AG09309 (cell line): ENCODE measurements at regions not wholly inside any gene's neighbourhood (a gene's known extent, or its start where the extent isn't known, plus 50 kb on each side); places are given as distances from the start of the nearest gene placed in this dataset.

Experiments
- DNase-seq: peaks from one replicate; pipeline ENCODE4 v3.0.0-alpha.2; 2010; ENCODE audit warnings: low read depth
- H3K4me3 ChIP-seq: 2 replicates; pipeline ENCODE4 v1.5.1; 2011; ENCODE audit warnings: mild to moderate bottlenecking, low read depth, low read length, moderate library complexity; ENCODE audit not compliant: control insufficient read depth
- CTCF ChIP-seq: IDR thresholded peaks from 2 replicates; pipeline ENCODE4 v1.5.1; 2011; ENCODE audit warnings: mild to moderate bottlenecking, low read depth, low read length, inconsistent platforms; ENCODE audit not compliant: insufficient read depth, control insufficient read depth; ENCODE audit errors: missing control alignments

DNA sequence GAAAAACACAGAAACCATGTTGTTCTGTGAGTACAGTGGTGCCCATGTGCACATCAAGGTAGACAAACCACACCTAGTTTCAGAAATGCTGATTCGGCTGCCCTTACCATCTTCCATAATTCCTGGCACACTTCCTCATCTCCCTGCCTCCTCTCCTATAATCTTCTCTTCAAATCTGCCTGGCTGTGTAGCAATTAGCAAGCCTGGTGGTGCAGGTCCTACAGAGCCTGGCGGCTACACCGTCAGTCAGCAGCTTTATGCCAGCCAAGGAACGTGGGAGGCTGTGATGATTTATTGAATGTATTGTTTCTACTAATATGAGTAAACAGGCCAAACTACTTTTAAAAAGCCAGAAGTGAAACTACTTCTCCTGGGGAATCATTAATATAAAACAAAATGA, 106.8 kb downstream of the SEMA6D start:
- TF ChIP-seq CTCF: no peak
- H3K4me3 ChIP-seq: no peak overlapping the region
- no peak for DNase-seq

GRCh38 chr15:47829667-47830066, 112.4 kb downstream of the SEMA6D start:
- no peak overlapping the region for H3K4me3 ChIP-seq
- no peak for DNase-seq
- TF ChIP-seq CTCF: no peak

DNA sequence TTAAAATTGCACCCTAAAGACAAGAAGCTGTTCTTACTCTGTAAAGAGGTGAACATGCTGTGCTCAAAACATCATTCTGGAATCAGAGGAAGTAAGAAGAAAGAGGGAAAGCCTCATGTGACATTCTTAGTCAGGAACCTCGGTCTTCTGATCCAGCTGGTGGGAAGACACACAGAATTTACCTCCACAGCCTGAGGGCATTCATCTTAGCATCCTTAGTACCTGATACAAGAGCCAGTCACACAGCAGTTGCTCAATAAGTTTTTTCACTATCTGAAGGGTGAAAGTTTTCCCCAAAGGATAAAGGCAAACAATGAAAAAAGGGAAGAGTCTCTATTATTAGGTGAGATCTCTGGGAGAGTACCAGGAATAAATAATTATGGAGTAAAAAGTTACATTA, 116.8 kb downstream of the SEMA6D start:
- TF ChIP-seq CTCF: no peak
- no peak for DNase-seq
- no peak overlapping the region for H3K4me3 ChIP-seq

DNA sequence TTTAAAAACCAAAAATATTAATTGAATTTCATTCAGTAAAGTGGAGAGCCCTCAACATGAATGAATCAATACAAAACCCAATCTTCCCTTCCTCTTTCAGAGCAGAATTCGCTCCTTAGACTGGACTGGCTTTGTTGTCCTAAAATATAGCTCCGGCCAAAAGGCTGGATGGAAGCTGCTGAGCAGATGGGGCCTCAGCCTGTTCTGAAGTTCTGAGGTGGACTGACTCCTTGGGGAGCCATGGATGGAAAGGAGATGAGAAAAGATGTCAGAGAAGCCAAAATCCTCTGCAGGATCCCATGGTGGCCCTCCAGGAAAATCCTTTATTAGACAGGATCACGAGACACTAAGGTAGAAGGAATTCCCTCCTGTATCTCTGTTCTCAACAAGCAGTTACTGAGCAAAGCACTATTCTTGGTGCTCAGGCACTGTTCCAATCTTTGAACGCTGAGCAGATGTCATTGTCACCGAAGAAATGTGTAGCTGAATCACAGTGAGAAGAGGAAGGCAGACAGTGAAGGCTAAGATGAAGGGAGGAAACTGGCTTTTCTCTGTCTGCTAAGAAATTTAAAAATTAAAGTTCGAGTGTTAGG, 122.0 kb downstream of the SEMA6D start:
- DNase-seq: no peak
- no peak for TF ChIP-seq CTCF

DNA sequence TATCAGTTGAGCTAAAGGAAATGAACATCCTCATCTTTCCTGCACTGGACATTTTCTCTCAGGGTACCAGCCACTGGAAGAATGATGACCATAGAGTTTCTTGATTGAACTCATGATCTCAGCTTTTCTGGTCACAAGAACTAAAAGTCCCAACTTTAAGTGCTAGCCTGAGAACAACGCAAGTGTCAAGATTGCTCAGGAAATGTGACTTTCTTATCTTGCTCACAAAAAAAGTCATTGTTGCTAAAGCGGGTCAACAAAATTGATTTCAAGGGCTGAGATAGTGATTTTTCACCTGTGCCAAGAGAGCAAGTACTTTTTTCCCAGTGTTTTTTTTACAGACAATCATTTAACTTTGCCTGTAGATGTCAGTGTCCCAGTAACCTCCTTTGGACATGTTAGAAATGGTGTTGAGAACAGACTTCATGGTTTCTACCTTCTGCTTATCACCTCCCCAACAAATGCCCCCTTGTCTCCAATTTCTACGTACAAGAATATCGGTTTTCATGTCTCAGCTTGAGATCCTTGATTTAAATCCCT, 125.9 kb downstream of the SEMA6D start:
- no peak for DNase-seq
- no peak overlapping the region for H3K4me3 ChIP-seq
- TF ChIP-seq CTCF: no peak

More for the DNA sequence above, 122.0 kb downstream of the SEMA6D start:
- no peak overlapping the region for H3K4me3 ChIP-seq

DNA sequence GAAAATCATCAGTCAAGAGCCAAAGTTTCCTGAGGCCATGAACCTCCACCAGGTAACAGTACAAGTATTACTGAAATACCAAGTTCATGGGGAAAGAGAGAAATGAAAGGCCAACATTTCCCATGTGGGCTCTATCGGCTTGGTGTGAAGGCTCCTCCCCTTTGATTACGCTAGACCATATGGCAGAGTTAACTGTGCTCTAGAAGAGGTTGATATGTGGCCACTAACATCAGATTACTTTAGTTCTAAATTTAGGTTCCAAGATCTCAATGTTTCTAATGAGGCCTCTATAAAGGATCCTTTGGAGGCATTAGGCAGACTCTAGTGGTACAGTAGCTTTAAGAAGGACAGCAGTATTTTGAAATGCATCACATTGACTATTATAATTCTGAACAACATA, 127.1 kb downstream of the SEMA6D start:
- DNase-seq: no peak
- no peak overlapping the region for H3K4me3 ChIP-seq
- TF ChIP-seq CTCF: no peak
